ENCODE measurements at regions not wholly inside any gene's neighbourhood (a gene's known extent, or its start where the extent isn't known, plus 50 kb on each side); places are given as distances from the start of the nearest gene placed in this dataset.

DNA sequence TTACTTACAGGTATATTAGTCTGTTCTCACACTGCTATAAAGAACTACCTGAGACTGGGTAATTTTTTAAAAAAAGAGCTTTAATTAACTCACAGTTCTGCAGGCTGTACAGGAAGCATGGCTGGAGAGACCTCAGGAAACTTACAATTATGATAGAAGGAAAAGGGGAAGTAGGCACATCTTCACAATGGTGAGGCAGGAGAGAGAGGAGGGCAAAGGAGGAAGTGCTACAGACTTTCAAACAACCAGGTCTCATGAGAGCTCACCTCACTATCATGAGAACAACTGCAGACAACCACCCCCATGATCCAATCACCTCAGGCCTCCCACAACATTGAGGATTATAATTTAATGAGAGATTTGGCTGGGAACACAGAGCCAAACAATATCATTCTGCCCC, 511.7 kb downstream of the SLITRK6 start:
- no peak for TF ChIP-seq CTCF (conservative IDR thresholded peaks at IDR 0.05)
- no peak for TF ChIP-seq EZH2 (IDR thresholded peaks at IDR 0.05; ENCODE audit: low read depth)

Measured in PC-9 (cell line).